Karpas-422 (cell line): ENCODE measurements at regions not wholly inside any gene's neighbourhood (a gene's known extent, or its start where the extent isn't known, plus 50 kb on each side); places are given as distances from the start of the nearest gene placed in this dataset.
"Not testable (repeated sequence)": the region's sequence is repeated elsewhere in the genome, so short reads cannot be mapped to it uniquely, and the experiment has no call there.

Experiments
- DNase-seq: peaks from one replicate; pipeline ENCODE4 v3.0.0-alpha.2; 2015
- H2AFZ ChIP-seq: fragments of 200-600 bp; sonication (generic); 2 replicates; pipeline ENCODE4 v1.6.1; 2014; ENCODE audit warnings: antibody characterized with exemption, low read length, mixed read lengths
- H3K27ac ChIP-seq: fragments of 200-600 bp; sonication (generic); 2 replicates; pipeline ENCODE4 v1.5.1; 2014; ENCODE audit warnings: mild to moderate bottlenecking, low read length, moderate library complexity
- H3K27me3 ChIP-seq: fragments of 200-600 bp; sonication (generic); 2 replicates; pipeline ENCODE4 v1.6.1; 2014; ENCODE audit warnings: low read length, mixed read lengths
- H3K36me3 ChIP-seq: fragments of 200-600 bp; sonication (generic); 2 replicates; pipeline ENCODE4 v1.6.1; 2014; ENCODE audit warnings: low read length, mixed read lengths; ENCODE audit not compliant: insufficient read depth
- H3K4me1 ChIP-seq: fragments of 200-600 bp; sonication (generic); 2 replicates; pipeline ENCODE4 v1.6.1; 2014; ENCODE audit warnings: mild to moderate bottlenecking, low read length, mixed read lengths
- H3K4me2 ChIP-seq: fragments of 200-600 bp; sonication (generic); 2 replicates; pipeline ENCODE4 v1.6.1; 2014; ENCODE audit warnings: low read length, low read depth, mild to moderate bottlenecking; ENCODE audit not compliant: poor library complexity, severe bottlenecking
- H3K4me3 ChIP-seq: fragments of 200-600 bp; sonication (generic); 2 replicates; pipeline ENCODE4 v1.5.1; 2014; ENCODE audit warnings: mild to moderate bottlenecking, antibody characterized with exemption, low read length, mixed read lengths
- H3K79me2 ChIP-seq: fragments of 200-600 bp; sonication (generic); 2 replicates; pipeline ENCODE4 v1.6.1; 2014; ENCODE audit warnings: mild to moderate bottlenecking, low read length, mixed read lengths
- H3K9ac ChIP-seq: fragments of 200-600 bp; sonication (generic); 2 replicates; pipeline ENCODE4 v1.6.0; 2014; ENCODE audit warnings: low read length
- H3K9me2 ChIP-seq: fragments of 200-600 bp; sonication (generic), shearing (Covaris generic); replicated peaks from 2 replicates; pipeline ENCODE4 v1.6.0; 2014; ENCODE audit warnings: mild to moderate bottlenecking, low read length, moderate library complexity; ENCODE audit not compliant: insufficient read depth
- H3K9me3 ChIP-seq: fragments of 300-700, 200-600 bp; sonication (generic); 2 replicates; pipeline ENCODE4 v1.6.1; 2014; ENCODE audit warnings: low read length, mixed read lengths
- H4K20me1 ChIP-seq: fragments of 200-600 bp; sonication (generic); 2 replicates; pipeline ENCODE4 v1.6.1; 2014; ENCODE audit warnings: mild to moderate bottlenecking, antibody characterized with exemption, low read length, low read depth; ENCODE audit not compliant: insufficient read depth

GRCh38 chr13:54131433-54131832 is 1102.8 kb downstream of the OLFM4 start:
- not testable (repeated sequence) for H3K36me3 ChIP-seq

GRCh38 chr13:54132127-54132526 is 1103.5 kb downstream of the OLFM4 start:
- not testable (repeated sequence) for H3K27ac ChIP-seq, H3K27me3 ChIP-seq, H2AFZ ChIP-seq, H3K9me3 ChIP-seq, H3K4me3 ChIP-seq, H3K4me1 ChIP-seq, H4K20me1 ChIP-seq, H3K9me2 ChIP-seq, H3K9ac ChIP-seq, DNase-seq, H3K79me2 ChIP-seq, H3K4me2 ChIP-seq, H3K36me3 ChIP-seq

More at GRCh38 chr13:54131433-54131832, 1102.8 kb downstream of the OLFM4 start:
- H4K20me1 ChIP-seq, H3K4me3 ChIP-seq, H3K79me2 ChIP-seq, DNase-seq, H2AFZ ChIP-seq, H3K9ac ChIP-seq, H3K9me3 ChIP-seq, H3K4me1 ChIP-seq, H3K4me2 ChIP-seq, H3K9me2 ChIP-seq, H3K27ac ChIP-seq, H3K27me3 ChIP-seq: not testable (repeated sequence)

- H3K27me3 ChIP-seq, H3K4me1 ChIP-seq, DNase-seq, H3K36me3 ChIP-seq, H3K4me3 ChIP-seq, H3K9me3 ChIP-seq, H4K20me1 ChIP-seq, H3K9ac ChIP-seq, H3K79me2 ChIP-seq, H2AFZ ChIP-seq, H3K4me2 ChIP-seq, H3K9me2 ChIP-seq, H3K27ac ChIP-seq: not testable (repeated sequence)
Observed at GRCh38 chr13:54132720-54133119, 1104.1 kb downstream of the OLFM4 start.

DNA sequence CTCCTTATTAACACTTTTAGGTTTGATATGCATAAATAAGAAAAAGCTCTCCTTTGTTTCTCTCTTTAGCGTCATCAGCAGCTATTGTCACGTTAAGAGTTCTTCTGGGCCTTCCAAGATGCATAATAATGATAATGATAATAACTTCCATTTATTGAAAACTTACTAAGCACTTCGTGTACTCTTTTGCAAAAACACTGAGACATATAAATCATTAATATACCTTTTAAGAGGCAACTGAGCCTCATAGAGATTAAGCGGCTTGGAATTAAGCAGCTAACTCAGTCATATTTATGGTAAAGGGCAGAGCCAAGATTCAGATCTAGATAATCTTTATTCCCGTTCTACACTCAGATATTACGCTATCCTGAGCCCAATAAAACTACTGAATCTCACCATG is 1105.1 kb downstream of the OLFM4 start:
- no peaks in the 10 kb centered on the region for H3K27me3 ChIP-seq
- H4K20me1 ChIP-seq, result no peaks in the 10 kb centered on the region
- H3K36me3 ChIP-seq, result no peaks in the 10 kb centered on the region
- H3K4me2 ChIP-seq, result no peak overlapping the region
- H3K9ac ChIP-seq, result no peak overlapping the region
- no peak for DNase-seq
- peaks cover 8% of the 10 kb centered on the region; the same call in 1 of the 2 replicates for H3K9me3 ChIP-seq
- no peaks in the 10 kb centered on the region for H3K9me2 ChIP-seq
- H3K4me3 ChIP-seq, result no peak overlapping the region
- no peak overlapping the region for H3K27ac ChIP-seq
- H3K79me2 ChIP-seq, result no peaks in the 10 kb centered on the region
- H2AFZ ChIP-seq, result no peak overlapping the region
- no peaks in the 10 kb centered on the region for H3K4me1 ChIP-seq

DNA sequence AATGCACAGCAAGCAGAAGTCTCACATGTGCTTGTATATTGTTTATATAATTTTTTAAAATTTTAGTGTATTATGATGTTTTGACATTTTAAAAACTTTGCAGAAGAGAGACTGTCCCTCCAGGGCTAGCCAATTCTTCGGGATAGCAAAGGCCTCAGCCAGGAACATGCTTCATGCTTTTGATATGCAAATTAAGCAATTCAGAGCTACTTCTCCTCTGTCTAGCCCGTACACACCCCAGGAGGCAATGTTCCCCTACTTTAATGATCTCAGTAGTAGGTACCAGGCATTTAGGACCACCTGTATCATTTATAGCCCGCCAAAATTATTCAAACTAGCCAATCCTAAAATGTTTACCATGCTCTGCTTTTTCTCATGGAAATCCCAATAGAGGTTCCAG is 1116.2 kb downstream of the OLFM4 start:
- no peak for DNase-seq
- Histone ChIP-seq H3K4me1 (no peaks in the 10 kb centered on the region), H4K20me1 (no peaks in the 10 kb centered on the region), H3K9ac (no peak overlapping the region), H3K9me2 (no peaks in the 10 kb centered on the region), H3K9me3 (peaks cover 25% of the 10 kb centered on the region), H3K27ac (no peak overlapping the region), H3K4me3 (no peak overlapping the region), H3K27me3 (no peaks in the 10 kb centered on the region), H3K79me2 (no peaks in the 10 kb centered on the region), H3K4me2 (no peak overlapping the region), H3K36me3 (no peaks in the 10 kb centered on the region), H2AFZ (no peak overlapping the region)

- DNase-seq, result no peak
- Histone ChIP-seq H2AFZ (no peak overlapping the region), H3K4me3 (no peak overlapping the region), H3K27me3 (no peaks in the 10 kb centered on the region), H3K9me3 (peaks cover 22% of the 10 kb centered on the region), H3K27ac (no peak overlapping the region), H3K4me2 (no peak overlapping the region), H4K20me1 (no peaks in the 10 kb centered on the region), H3K9me2 (no peaks in the 10 kb centered on the region), H3K4me1 (no peaks in the 10 kb centered on the region), H3K9ac (no peak overlapping the region), H3K36me3 (no peaks in the 10 kb centered on the region), H3K79me2 (no peaks in the 10 kb centered on the region)
Observed at GRCh38 chr13:54150851-54151250, 1122.2 kb downstream of the OLFM4 start.

DNA sequence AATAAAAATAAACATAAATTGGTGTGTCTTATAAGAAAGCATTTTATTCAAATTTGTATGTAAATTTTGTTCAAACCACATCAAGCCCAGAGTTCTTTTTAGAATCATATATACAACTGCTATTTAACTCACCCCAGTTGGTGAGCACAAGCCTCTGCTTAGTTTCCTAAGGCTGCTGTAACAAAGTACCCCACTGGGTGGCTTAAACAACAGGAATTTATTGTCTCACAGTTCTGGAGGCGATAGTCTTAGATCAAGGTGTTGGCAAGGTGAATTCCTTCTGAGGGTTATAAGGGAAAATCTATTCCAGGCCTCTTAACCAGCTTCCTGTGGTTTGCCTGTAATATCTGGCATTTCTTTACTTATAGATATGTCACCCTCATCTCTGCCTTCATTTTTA is 1133.5 kb downstream of the OLFM4 start:
- Histone ChIP-seq H3K27me3 (no peaks in the 10 kb centered on the region), H4K20me1 (no peaks in the 10 kb centered on the region), H2AFZ (no peak overlapping the region), H3K79me2 (no peaks in the 10 kb centered on the region), H3K4me3 (no peak overlapping the region), H3K27ac (no peak overlapping the region), H3K9me2 (no peaks in the 10 kb centered on the region), H3K9me3 (peaks cover 40% of the 10 kb centered on the region), H3K4me2 (no peak overlapping the region), H3K9ac (no peak overlapping the region), H3K4me1 (no peaks in the 10 kb centered on the region), H3K36me3 (no peaks in the 10 kb centered on the region)
- no peak for DNase-seq

GRCh38 chr13:54165581-54166215 is 1137.1 kb downstream of the OLFM4 start:
- H3K9me2 ChIP-seq, result no peaks in the 10 kb centered on the region
- DNase-seq, result no peak
- no peaks in the 10 kb centered on the region for H3K27me3 ChIP-seq
- no peak overlapping the region for H3K4me3 ChIP-seq
- H3K4me1 ChIP-seq, result no peaks in the 10 kb centered on the region
- H3K79me2 ChIP-seq, result no peaks in the 10 kb centered on the region
- H4K20me1 ChIP-seq, result no peaks in the 10 kb centered on the region
- no peaks in the 10 kb centered on the region for H3K36me3 ChIP-seq
- no peak overlapping the region for H3K4me2 ChIP-seq
- H3K9ac ChIP-seq, result no peak overlapping the region
- H3K27ac ChIP-seq, result no peak overlapping the region
- H2AFZ ChIP-seq, result no peak overlapping the region
- H3K9me3 ChIP-seq, result peaks cover 33% of the 10 kb centered on the region

DNA sequence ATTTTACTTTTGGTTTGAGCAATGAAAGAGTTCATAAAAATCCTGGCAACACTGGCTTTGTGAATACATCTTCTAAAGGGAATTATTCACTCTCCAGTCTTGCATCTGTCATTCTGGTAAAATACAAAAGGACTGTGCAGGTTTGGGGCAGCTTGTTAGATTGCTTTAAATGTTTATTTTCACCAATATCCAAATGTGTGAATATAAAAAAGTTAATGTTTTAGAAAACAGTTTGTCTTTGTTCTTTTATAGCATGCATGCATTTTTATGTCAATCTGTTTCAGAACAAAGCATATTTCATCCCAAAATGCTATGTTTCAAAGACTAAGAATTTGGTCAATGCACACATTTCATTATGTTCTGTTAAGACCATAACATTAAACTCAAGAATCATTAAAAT is 1145.4 kb downstream of the OLFM4 start:
- Histone ChIP-seq H3K9me3 (peaks cover 26% of the 10 kb centered on the region), H4K20me1 (no peaks in the 10 kb centered on the region), H3K9me2 (no peaks in the 10 kb centered on the region), H3K79me2 (no peaks in the 10 kb centered on the region), H3K4me1 (no peaks in the 10 kb centered on the region), H3K27ac (no peak overlapping the region), H3K36me3 (no peaks in the 10 kb centered on the region), H3K4me2 (no peak overlapping the region), H3K27me3 (no peaks in the 10 kb centered on the region), H3K4me3 (no peak overlapping the region), H3K9ac (no peak overlapping the region), H2AFZ (no peak overlapping the region)
- DNase-seq, result no peak
